HL-60/S4 (cell line): ENCODE measurements at regions not wholly inside any gene's neighbourhood (a gene's known extent, or its start where the extent isn't known, plus 50 kb on each side); places are given as distances from the start of the nearest gene placed in this dataset.

Experiments
- in situ Hi-C: fragments of 300-500 bp; cut with MboI; formaldehyde crosslinking; loops from 2 replicates; pipeline ENCODE4 v1.14.3; 2022; ENCODE audit warnings: low sequenced_read_pairs

DNA sequence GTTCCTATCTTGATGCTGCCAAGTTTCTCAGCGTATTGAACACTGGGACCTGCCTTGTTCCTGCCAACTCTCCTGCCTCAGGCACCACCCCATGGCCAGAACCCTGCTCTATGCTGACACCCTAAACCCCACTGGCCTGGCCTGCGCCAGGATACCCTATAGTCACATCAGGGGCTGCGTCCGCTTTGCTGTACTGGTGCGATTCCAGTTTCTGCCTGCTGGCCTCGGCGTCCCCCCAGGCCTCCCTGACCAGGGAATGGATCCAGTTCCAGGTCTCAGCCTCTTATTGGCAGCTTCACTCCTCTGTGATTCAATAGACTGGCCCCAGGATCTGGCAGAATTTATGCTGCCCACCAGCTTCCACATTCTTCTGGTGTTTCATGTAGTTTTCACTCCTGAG lies 55.0 kb downstream of the GPR6 start:
- in situ Hi-C loops, result loop anchor here (10.0 to 25.0 kb wide), 3 partner anchors 328 to 846 kb away; no protein-coding TSS in a partner anchor

- in situ Hi-C loops, result loop anchor here (10.0 to 25.0 kb wide), 3 partner anchors 329 to 847 kb away; no protein-coding TSS in a partner anchor
These were observed 55.9 kb downstream of the GPR6 start for GRCh38 chr6:110033749-110034666.

DNA sequence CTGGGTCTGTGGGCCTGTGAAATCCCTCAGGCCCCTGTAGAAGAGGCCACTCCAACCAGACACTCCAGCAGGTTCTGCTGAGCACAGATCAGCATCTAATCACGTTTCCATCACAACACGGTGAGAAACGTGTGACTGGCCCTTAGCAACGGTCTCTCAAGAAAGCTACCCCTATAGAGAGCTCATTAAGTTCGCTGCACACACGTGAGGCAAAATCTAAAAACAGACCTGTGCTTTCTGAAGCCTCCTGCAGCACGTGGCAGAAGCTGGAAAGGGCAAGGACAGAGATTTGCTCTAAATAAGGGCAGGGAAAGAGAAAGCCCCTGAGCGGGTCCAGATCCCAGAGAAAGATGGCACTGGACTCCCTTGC lies 56.5 kb downstream of the GPR6 start:
- in situ Hi-C loops, result loop anchor here (10.0 to 25.0 kb wide), 3 partner anchors 330 to 847 kb away; no protein-coding TSS in a partner anchor

DNA sequence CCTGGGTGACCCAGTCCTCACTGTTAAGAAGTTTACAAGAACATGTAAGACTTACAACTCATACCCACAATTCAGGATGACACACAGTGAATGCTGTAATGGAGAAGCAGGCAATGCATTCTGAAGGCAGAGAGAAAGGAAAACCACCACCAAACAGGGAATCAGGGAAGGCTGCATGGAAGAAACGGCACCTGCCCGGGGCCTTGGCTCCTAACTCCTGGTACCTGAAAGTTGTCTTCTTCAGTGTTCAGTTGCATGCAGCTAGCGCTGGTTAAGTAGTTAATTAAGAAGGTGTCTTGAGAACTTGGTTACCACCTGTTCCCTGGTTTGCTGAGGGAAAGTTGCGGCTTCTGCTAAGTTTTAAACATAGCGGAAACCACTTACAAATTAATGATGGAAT lies 57.2 kb downstream of the GPR6 start:
- in situ Hi-C loops, result loop anchor here (10.0 to 25.0 kb wide), 3 partner anchors 331 to 848 kb away; no protein-coding TSS in a partner anchor

DNA sequence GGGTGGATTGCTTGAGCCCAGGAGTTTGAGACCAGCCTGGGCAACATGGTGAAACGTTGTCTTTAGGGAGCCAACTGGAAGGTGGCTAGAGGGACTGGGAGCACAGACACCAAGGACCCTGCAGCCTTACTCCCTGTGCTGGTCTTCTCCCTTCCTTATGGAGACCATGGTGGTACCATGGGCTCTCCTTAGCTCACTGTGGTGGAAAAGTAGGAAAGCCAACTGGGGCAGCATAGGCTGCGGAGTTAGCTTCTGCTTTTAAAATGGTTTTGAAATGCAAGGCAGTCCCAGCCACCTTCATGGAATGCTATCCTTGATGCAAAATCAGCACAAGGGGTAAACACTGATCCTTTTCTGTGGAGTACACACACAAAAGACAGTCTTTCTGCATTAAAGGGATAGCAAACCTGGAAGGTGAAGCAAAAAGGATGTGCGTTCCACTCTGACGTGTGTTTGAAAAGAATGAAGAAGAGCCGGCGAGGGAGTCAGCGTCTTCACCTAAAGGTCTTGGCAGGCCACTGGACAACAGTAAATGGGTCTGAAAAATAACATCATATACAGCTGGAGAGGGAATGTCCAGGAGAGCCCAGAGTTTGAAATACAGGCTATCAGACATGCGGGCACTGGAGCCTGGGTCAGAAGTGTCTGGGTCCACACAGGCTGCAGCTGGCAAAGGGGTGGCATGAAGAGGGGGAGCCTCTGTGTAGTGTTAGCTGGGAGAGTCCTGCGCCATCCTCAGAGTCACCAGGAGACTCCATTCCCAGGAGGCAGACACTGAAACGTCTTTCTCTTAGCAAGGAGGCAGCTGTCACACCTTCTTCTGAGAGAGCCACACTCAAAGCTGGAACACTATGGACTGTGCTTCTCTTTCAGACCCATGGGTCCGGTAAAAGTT lies 58.5 kb downstream of the GPR6 start:
- in situ Hi-C loops, result loop anchor here (10.0 to 25.0 kb wide), 3 partner anchors 332 to 849 kb away; no protein-coding TSS in a partner anchor

DNA sequence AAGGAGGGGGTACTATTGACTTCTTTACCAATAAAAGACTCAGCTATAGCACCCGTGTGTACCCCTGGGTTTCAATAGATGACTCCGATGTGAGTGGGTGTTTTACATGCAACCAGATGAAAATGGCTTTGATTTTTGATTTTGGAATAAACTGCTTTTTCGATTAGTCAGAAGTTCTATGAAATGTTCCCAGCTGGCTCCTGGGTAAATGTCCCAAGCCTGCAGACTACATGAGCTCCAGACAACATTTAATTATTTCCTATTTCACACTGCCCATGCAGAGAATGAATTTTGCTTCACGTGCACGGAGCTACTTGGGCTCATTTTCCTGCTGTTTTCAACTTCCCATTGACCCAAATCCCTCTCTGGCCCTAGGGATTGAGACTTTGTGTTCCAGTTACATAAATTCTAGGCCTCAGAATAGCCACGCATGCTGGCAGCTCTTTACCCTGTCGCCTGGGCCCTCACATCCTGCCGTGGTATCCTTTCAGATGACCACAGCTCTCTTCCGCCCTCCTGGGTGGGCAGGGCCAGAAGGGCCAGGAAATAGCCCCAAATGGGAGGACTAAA lies 59.7 kb downstream of the GPR6 start:
- in situ Hi-C loops, result loop anchor here (10.0 to 25.0 kb wide), 3 partner anchors 333 to 851 kb away; no protein-coding TSS in a partner anchor

DNA sequence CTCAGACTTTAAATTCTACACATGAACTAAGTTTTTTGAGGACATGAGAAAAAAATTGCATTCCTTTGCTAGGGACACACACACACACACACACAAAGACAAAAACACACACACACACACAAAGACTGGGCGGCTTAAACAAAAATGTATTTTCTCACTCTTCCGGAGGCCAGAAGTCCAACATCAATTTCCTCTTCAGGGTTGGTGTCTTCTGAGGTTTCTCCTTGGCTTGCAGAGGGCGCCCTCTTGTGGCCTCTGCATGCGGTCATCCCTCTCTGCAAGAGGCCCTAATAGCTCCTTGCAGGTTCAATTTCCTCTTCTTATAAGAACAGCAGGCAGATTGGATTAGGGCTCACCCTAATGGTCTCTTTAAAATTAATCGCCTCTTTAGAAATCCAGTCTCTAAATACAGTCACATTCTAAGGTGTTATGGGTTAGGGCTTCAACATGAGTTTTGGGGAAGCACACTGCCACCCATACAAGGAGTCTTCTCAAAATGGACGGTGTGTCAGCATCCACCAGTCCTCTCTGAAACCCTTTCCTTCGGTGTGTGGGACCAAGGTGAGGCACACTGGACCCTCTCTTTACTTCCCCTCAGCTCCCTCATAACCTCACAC lies 61.4 kb downstream of the GPR6 start:
- in situ Hi-C loops, result loop anchor here (10.0 to 25.0 kb wide), 3 partner anchors 335 to 852 kb away; no protein-coding TSS in a partner anchor

DNA sequence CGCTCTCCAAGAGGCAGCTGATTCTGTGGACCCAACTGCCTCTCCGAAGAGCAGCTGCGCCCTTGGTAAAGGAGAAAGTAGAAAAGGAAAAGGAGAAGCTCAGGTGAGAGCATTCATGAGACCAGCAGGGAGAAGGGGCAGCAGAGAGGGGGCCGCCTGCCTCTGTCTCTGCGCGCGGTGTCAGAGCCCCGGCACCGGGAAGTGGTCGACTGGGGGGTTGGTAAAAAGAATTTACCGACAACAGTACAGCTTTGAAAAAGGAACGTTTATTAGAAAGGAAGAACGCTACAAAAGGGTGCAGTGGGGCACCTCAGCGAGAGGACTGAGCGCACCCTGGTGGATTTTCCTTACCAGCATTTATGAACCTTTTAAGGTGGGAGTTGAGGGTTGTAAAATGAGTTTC lies 61.9 kb downstream of the GPR6 start:
- in situ Hi-C loops, result loop anchor here (10.0 to 25.0 kb wide), 3 partner anchors 335 to 853 kb away; no protein-coding TSS in a partner anchor

DNA sequence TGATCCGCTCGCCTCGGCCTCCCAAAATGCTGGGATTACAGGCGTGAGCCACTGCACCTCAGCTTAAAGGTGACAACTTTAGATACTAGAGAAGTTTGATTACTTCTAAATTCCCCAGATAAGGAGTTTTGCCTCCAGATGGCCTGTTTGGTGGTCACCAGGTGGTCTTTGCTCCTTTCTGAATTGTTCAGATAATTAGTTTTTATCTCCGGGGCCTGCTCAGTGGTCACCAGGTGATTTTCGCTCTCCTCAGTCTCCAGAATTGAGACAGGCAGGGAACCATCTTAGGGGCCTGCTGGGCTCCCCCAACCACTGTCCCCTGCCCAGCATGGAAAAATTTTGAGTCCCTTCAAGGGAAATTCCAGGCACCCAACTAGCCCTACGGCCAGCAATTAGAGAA lies 62.6 kb downstream of the GPR6 start:
- in situ Hi-C loops, result loop anchor here (25.0 kb wide), 1 partner anchor 853 kb away; no protein-coding TSS in a partner anchor

GRCh38 chr6:110041126-110041525 lies 63.0 kb downstream of the GPR6 start:
- in situ Hi-C loops, result loop anchor here (25.0 kb wide), 1 partner anchor 854 kb away; no protein-coding TSS in a partner anchor

DNA sequence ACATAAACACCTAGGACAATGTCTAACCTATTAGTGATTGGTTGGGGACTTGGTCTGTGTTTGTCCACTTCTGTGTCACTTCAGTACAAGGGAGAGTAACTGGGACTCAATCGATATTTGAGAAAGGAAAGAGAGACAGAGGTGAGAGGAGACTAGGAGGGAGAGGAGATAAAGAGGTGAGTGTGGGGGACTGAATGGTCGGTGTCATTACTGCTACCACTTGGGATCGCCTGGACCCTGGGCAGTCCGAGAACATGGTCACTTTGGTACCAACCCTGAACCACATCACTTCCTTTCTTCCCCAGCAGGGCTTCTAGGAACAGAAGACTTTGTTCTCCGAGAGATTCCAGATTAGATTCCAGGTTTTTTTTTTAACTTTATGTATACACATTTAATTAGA lies 63.7 kb downstream of the GPR6 start:
- in situ Hi-C loops, result loop anchor here (25.0 kb wide), 1 partner anchor 855 kb away; no protein-coding TSS in a partner anchor

- in situ Hi-C loops, result loop anchor here (25.0 kb wide), 1 partner anchor 855 kb away; no protein-coding TSS in a partner anchor
These were observed 64.7 kb downstream of the GPR6 start for GRCh38 chr6:110042670-110043296.

DNA sequence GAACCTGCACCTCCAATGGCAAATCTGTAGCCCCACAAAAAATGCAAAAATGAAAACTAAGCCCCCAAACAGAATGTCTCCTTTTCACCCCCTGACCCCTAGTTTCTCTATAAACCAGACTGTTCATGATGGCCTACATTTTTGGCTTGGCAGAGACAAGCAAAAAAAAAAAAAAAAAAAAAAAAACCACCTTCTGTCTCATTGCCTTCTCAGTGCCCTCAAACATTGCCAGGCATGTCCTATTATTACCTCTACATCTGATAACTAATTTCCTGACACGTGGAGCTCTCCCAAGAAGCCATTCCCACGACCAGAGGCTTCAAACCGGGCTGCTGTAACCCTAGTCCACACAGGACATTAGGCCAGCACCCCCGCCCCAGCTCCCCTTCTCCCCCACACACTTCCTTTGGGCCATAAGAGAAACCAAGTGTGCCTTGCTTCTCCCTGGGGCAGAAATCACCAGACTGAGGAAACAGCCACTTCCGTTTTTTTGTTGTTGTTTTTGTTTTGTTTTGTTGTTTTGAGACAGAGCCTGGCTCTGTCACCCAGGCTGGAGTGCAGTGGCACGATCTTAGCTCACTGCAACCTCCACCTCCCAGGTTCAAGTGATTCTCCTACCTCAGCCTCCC lies 65.4 kb downstream of the GPR6 start:
- in situ Hi-C loops, result loop anchor here (25.0 kb wide), 1 partner anchor 856 kb away; no protein-coding TSS in a partner anchor

DNA sequence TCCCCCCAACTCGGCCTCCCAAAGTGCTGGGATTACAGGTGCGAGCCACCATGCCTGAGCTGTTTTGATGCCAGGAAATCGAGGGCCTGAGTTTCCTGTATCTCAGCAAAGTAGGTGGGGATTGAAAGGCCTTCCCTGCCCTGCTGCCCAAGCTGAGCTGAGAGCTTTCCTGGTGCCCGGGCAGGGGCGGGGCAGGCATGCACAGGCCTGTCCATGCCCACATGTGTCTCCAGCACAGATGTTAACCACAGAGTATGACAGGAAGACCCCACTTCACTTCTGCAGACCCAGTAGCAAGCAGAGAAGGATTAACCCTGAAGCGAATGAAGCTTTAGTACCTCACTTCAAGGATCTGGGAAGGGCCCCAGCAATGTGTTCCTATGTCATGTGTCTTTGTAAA lies 66.0 kb downstream of the GPR6 start:
- in situ Hi-C loops, result loop anchor here (25.0 kb wide), 1 partner anchor 857 kb away; no protein-coding TSS in a partner anchor

DNA sequence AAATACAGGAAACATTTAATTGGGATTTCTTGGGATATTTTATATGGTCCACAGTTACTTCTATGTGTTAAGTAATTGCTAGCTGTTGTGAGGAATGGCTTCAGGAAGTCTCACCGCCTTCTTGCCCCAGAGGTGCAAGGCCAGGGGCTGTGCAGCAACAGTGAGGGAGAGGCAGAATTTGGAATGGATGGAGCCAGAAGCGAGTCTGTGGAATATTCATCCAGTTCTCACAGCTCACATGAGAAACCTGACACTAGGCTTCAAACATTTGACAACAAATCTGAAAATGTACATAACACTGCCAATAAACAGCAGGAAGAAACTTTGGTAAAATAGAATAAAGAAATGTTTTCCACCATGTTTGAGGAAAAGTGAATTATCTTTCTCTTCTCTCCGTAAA lies 66.5 kb downstream of the GPR6 start:
- in situ Hi-C loops, result loop anchor here (25.0 kb wide), 1 partner anchor 857 kb away; no protein-coding TSS in a partner anchor

- in situ Hi-C loops, result loop anchor here (25.0 kb wide), 1 partner anchor 861 kb away; no protein-coding TSS in a partner anchor
These were observed 70.2 kb downstream of the GPR6 start for GRCh38 chr6:110048221-110048875.

- in situ Hi-C loops, result loop anchor here (25.0 kb wide), 1 partner anchor 863 kb away; no protein-coding TSS in a partner anchor
These were observed 71.8 kb downstream of the GPR6 start for GRCh38 chr6:110049696-110050439.
